ENCODE measurements at regions not wholly inside any gene's neighbourhood (a gene's known extent, or its start where the extent isn't known, plus 50 kb on each side); places are given as distances from the start of the nearest gene placed in this dataset.

GRCh38 chr17:55641676-55642081, 81.0 kb downstream of the TMEM100 start:
- peak; percentile 47 for DNase-seq (ENCODE audit: low read depth)
- H3K4me3 ChIP-seq (ENCODE audit: low read depth, low read length) = no peak overlapping the region
- TF ChIP-seq CTCF (IDR thresholded peaks at IDR 0.05; ENCODE audit: control insufficient read depth, extremely low read depth, insufficient read depth) = peak; percentile 61

DNA sequence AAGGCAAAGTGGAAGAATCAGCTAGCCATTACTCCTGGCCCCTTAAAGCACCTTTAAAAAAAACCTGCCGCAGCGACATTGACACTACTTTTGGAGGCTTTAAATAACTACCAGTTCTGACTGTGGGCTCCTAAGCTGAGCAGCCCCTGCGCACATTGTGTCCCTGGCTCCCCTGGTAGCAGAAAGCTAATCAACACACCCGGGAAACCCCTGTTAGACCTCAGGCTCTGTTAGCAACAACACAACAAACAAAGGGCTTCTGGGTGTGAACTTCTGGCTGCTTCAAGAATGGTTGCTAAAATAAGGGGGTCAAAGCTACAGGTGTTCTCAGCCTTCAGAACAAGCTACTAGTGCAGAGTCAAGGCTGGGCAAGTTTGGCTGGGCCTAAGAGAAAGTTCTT, 83.6 kb downstream of the TMEM100 start:
- no peak overlapping the region for H3K4me3 ChIP-seq (ENCODE audit: low read depth, low read length)
- no peak for DNase-seq (ENCODE audit: low read depth)
- TF ChIP-seq CTCF (IDR thresholded peaks at IDR 0.05; ENCODE audit: control insufficient read depth, extremely low read depth, insufficient read depth) = no peak

DNA sequence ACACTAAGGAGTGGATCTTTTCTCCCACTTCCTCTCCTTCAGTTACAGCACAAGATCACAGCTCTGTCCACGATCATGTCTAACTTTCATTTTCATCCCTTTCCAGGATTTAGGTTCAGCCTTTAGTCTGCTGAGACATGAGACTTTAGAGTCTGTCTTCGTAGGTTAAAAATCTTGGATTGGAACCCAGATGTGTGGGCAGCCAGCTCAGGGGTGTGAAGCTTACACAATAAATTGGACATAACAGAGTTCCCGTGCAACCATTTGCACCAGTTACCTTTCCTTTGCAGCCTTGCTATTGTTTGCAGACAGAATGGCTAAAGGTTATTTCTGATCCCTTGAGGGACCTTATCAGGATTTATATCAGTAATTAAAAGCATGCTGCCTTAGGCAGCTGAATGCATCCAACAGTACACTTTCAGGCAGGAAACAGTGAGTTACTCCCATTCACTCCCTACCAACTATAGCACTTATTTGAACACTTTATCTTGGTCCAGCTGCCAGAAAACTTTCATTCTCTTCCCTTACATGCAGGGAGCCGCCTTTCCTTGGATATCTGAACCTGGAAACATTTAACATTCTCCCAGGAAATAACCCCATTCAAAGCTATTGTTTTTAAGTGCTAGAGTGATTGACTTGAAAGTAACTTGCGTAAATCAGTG, 87.3 kb downstream of the TMEM100 start:
- no peak overlapping the region for H3K4me3 ChIP-seq (ENCODE audit: low read depth, low read length)
- peak; percentile 49 for DNase-seq (ENCODE audit: low read depth)
- no peak for TF ChIP-seq CTCF (IDR thresholded peaks at IDR 0.05; ENCODE audit: control insufficient read depth, extremely low read depth, insufficient read depth)

GRCh38 chr17:55634702-55635101, 88.0 kb downstream of the TMEM100 start:
- H3K4me3 ChIP-seq (ENCODE audit: low read depth, low read length) = no peak overlapping the region
- no peak for TF ChIP-seq CTCF (IDR thresholded peaks at IDR 0.05; ENCODE audit: control insufficient read depth, extremely low read depth, insufficient read depth)
- DNase-seq (ENCODE audit: low read depth) = no peak

DNA sequence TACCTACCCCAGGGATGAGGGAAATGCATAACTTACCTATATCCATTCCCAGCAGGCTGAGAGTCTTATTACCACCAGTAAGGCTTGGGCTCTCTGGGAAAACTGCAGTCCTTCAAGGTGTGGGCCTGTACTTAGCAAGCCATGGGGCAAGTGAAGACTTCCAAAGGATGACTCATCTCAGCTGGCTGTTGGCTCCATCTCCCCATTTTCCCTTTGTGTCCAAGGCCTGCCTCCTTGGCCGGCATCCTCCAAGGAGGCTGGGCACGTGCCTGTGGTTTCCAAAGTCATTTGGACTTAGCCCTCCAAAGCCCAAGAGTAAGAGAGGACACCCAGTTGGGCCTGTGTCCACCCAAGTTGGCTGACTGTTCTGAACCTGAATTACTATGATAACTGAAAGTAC, 89.8 kb downstream of the TMEM100 start:
- TF ChIP-seq CTCF (IDR thresholded peaks at IDR 0.05; ENCODE audit: control insufficient read depth, extremely low read depth, insufficient read depth) = no peak
- no peak for DNase-seq (ENCODE audit: low read depth)
- H3K4me3 ChIP-seq (ENCODE audit: low read depth, low read length) = no peak overlapping the region

DNA sequence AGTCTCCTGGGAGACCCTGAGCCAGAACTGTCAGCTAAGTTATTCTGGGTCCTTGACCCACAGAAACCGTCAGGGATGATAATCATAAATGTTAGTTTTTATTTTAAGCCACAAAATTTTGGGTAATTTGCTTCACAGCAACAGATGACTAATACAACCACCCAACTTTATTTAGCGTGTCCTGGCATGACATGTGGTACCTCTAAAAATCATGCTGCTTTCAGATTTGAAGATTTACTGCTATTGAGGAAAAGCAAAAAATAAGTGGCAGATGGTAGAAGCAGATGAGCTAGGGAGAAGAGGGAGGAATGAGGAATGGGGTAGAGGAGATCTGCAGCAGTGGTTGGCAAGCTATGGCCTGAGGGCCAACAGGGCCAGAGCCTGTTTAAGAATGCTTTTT, 90.4 kb downstream of the TMEM100 start:
- H3K4me3 ChIP-seq (ENCODE audit: low read depth, low read length) = no peak overlapping the region
- no peak for DNase-seq (ENCODE audit: low read depth)
- TF ChIP-seq CTCF (IDR thresholded peaks at IDR 0.05; ENCODE audit: control insufficient read depth, extremely low read depth, insufficient read depth) = no peak

DNA sequence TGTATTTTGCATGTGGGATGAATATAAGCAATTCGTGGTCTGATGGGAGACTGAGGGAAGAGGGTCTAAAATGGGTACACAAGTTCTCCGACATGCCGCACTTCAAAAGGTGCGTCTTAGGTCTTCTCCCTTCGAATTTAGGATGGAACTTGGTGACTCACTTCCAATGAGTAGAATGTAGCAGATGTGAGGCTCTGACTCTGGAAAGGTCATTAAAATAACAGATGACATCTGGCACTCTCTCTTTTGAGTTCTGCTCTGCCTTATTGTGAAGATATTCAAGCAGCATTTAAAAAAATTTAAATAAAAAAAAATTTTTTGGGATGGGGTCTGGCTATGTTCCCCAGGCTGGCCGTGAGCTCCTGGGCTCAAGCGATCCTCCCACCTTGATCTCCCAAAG, 92.7 kb downstream of the TMEM100 start:
- TF ChIP-seq CTCF (IDR thresholded peaks at IDR 0.05; ENCODE audit: control insufficient read depth, extremely low read depth, insufficient read depth) = no peak
- no peak for DNase-seq (ENCODE audit: low read depth)

More for the DNA sequence above, 92.7 kb downstream of the TMEM100 start:
- H3K4me3 ChIP-seq (ENCODE audit: low read depth, low read length) = no peak overlapping the region
